ENCODE measurements at regions not wholly inside any gene's neighbourhood (a gene's known extent, or its start where the extent isn't known, plus 50 kb on each side); places are given as distances from the start of the nearest gene placed in this dataset.

DNA sequence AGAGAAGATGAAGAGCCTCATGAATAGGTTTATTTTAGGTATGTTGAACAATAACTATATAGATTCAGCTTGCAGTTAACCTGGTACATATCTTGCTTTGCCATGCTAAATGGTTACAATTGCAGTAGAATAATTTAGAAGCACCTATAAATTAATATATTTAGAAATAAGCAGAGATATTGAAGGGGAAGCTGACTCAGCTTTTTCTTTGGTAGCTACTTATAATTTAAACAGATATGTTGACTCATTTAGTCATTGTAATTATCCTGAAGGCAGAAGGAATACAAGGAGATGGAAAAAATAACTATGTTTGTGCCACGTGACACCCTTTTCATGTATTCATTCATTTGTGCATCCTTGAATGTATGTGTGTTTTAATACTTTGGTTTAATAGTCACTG is 755.5 kb downstream of the SUCLG1 start:
- Histone ChIP-seq H3K27ac (ENCODE audit: control insufficient read depth, insufficient read depth, low read length) (no peak overlapping the region), H3K79me2 (ENCODE audit: control insufficient read depth, insufficient read depth, low read length) (no peaks in the 10 kb centered on the region), H3K9me1 (ENCODE audit: control insufficient read depth, extremely low read depth, insufficient read depth, low read length) (no peaks in the 10 kb centered on the region), H3K27me3 (ENCODE audit: control insufficient read depth, extremely low read depth, insufficient read depth, low read length) (no peaks in the 10 kb centered on the region), H3K36me3 (ENCODE audit: control insufficient read depth in 2 of 2, extremely low read depth in 1 of 2, insufficient read depth in 2 of 2, low read length in 2 of 2) (no peaks in the 10 kb centered on the region), H2AFZ (ENCODE audit: control insufficient read depth, low read length) (no peak overlapping the region), H3K9me3 (ENCODE audit: control insufficient read depth, low read depth, low read length) (no peaks in the 10 kb centered on the region), H3K9ac (ENCODE audit: control insufficient read depth, extremely low read depth, insufficient read depth, low read length) (no peak overlapping the region), H3K4me1 (ENCODE audit: control insufficient read depth, extremely low read depth, insufficient read depth, low read length) (no peaks in the 10 kb centered on the region), H3K4me2 (ENCODE audit: control insufficient read depth, extremely low read depth, insufficient read depth, low read depth, low read length) (no peak overlapping the region), H3K4me3 (ENCODE audit: control insufficient read depth in 2 of 3, extremely low read depth in 1 of 3, insufficient read depth in 2 of 3, low read depth in 1 of 3, low read length in 3 of 3) (no peak overlapping the region), H4K20me1 (ENCODE audit: control insufficient read depth, extremely low read depth, insufficient read depth, low read length) (no peaks in the 10 kb centered on the region)
- dilution Hi-C loops (cut with MboI; ENCODE audit: extremely low pct_ligation_motif_present, low sequenced_read_pairs), result no loop called here
- FAIRE-seq (no peak), DNase-seq (ENCODE audit: low read depth, low spot score) (no peak)
- TF ChIP-seq EZH2 (IDR thresholded peaks at IDR 0.05; ENCODE audit: low read length) (no peak), CTCF (optimal IDR thresholded peaks at IDR 0.05 in 1 of 3, IDR thresholded peaks at IDR 0.05 in 1 of 3, conservative IDR thresholded peaks at IDR 0.05 in 1 of 3; ENCODE audit: extremely low read depth in 1 of 3, insufficient read depth in 2 of 3, low read length in 3 of 3) (no peak)

DNA sequence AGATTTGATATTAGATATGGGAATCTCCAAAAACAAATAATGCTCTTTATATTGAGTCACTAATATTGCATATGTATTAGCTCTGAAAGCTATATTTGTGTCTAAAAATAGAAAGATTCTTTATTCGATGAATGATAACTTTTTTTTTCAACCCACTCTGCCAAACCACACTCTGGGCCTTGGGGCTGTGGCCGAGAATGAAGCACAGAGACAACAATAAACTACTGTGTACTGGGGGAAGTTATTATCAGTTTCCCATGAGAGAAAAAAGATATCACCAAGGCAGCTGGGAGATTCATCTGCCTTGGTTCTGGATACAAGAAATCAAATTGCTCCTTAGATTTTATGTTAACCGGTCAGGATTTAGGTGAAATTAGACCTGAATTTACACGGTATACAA is 762.2 kb downstream of the SUCLG1 start:
- H3K27ac ChIP-seq (ENCODE audit: control insufficient read depth, insufficient read depth, low read length), result no peak overlapping the region
- no peak for DNase-seq (ENCODE audit: low read depth, low spot score)
- FAIRE-seq, result no peak
- H3K36me3 ChIP-seq (ENCODE audit: control insufficient read depth in 2 of 2, extremely low read depth in 1 of 2, insufficient read depth in 2 of 2, low read length in 2 of 2), result no peaks in the 10 kb centered on the region
- TF ChIP-seq CTCF (optimal IDR thresholded peaks at IDR 0.05 in 1 of 3, IDR thresholded peaks at IDR 0.05 in 1 of 3, conservative IDR thresholded peaks at IDR 0.05 in 1 of 3; ENCODE audit: extremely low read depth in 1 of 3, insufficient read depth in 2 of 3, low read length in 3 of 3) (no peak), EZH2 (IDR thresholded peaks at IDR 0.05; ENCODE audit: low read length) (no peak)
- H3K9me3 ChIP-seq (ENCODE audit: control insufficient read depth, low read depth, low read length), result no peaks in the 10 kb centered on the region
- no peaks in the 10 kb centered on the region for H3K27me3 ChIP-seq (ENCODE audit: control insufficient read depth, extremely low read depth, insufficient read depth, low read length)
- H4K20me1 ChIP-seq (ENCODE audit: control insufficient read depth, extremely low read depth, insufficient read depth, low read length), result no peaks in the 10 kb centered on the region
- no peak overlapping the region for H3K9ac ChIP-seq (ENCODE audit: control insufficient read depth, extremely low read depth, insufficient read depth, low read length)
- no peak overlapping the region for H3K4me2 ChIP-seq (ENCODE audit: control insufficient read depth, extremely low read depth, insufficient read depth, low read depth, low read length)
- no peak overlapping the region for H3K4me3 ChIP-seq (ENCODE audit: control insufficient read depth in 2 of 3, extremely low read depth in 1 of 3, insufficient read depth in 2 of 3, low read depth in 1 of 3, low read length in 3 of 3)
- H2AFZ ChIP-seq (ENCODE audit: control insufficient read depth, low read length), result no peak overlapping the region
- H3K9me1 ChIP-seq (ENCODE audit: control insufficient read depth, extremely low read depth, insufficient read depth, low read length), result no peaks in the 10 kb centered on the region
- no peaks in the 10 kb centered on the region for H3K79me2 ChIP-seq (ENCODE audit: control insufficient read depth, insufficient read depth, low read length)
- no peaks in the 10 kb centered on the region for H3K4me1 ChIP-seq (ENCODE audit: control insufficient read depth, extremely low read depth, insufficient read depth, low read length)
- dilution Hi-C loops (cut with MboI; ENCODE audit: extremely low pct_ligation_motif_present, low sequenced_read_pairs), result no loop called here
